ENCODE measurements at regions not wholly inside any gene's neighbourhood (a gene's known extent, or its start where the extent isn't known, plus 50 kb on each side); places are given as distances from the start of the nearest gene placed in this dataset.

DNA sequence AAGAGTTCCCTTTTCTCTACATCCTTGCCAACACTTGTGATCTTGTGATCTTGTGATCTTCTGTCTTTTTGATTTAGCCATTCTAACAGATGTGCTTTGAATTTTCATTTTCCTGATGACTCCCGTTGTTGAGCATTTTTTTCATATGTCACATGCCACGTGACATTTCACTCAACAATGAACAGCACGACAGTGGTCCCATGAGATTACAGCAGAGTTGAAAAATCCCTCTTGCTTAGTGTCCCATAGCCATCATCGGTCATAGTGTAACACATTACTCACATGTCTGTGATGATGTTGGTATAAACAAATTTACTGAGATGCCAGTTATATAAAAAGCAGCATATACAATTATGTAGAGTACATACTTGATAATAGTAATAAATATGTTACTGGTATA lies 256.1 kb upstream of the OBI1 start:
- POLR2A ChIA-PET = no interaction called here
- intact Hi-C loops (cut with micrococcal nuclease; ENCODE audit: unreplicated experiment) = no loop called here
- H3K79me2 ChIP-seq (ENCODE audit: insufficient read depth, low read depth, low read length) = no peaks in the 10 kb centered on the region

DNA sequence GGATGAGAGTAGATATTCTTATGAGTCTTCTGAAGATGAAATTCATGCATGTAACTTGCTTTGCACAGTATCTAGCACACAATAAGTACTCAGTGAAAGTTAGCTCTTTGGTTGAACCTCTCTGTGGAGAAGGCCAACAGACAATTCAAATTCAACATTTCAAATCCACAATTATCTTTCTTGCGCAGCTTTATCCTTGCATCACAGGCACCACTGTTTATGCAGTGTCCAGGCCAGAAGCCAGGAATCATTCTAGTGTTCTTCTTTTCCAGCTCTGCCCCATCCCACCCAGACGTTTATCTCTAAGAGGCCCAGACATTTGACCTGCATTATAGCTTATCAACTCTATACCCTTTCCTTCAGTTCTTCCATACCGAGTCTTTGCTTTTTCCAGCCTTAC lies 254.7 kb upstream of the OBI1 start:
- intact Hi-C loops (cut with micrococcal nuclease; ENCODE audit: unreplicated experiment) = no loop called here
- Histone ChIP-seq H3K4me2 (ENCODE audit: low read length) (no peak overlapping the region), H3K79me2 (ENCODE audit: insufficient read depth, low read depth, low read length) (no peaks in the 10 kb centered on the region), H3K27ac (ENCODE audit: low read depth, low read length, poor library complexity, severe bottlenecking) (no peak overlapping the region), H3K36me3 (ENCODE audit: insufficient read depth, low read length) (no peaks in the 10 kb centered on the region), H3K4me1 (ENCODE audit: insufficient read depth, low read length, poor library complexity, severe bottlenecking) (no peaks in the 10 kb centered on the region), H3K9me2 (ENCODE audit: insufficient read depth, low read length) (no peaks in the 10 kb centered on the region), H3K9me3 (ENCODE audit: low read length) (no peaks in the 10 kb centered on the region), H3K4me3 (ENCODE audit: low read depth, low read length, poor library complexity, severe bottlenecking) (no peak overlapping the region), H2AFZ (ENCODE audit: low read length) (no peak overlapping the region), H4K20me1 (ENCODE audit: insufficient read depth, low read length) (no peaks in the 10 kb centered on the region)
- DNase-seq (ENCODE audit: low spot score) = no peak
- CTCF ChIA-PET (ENCODE audit: unreplicated experiment) = no interaction called here
- POLR2A ChIA-PET = no interaction called here
- TF ChIP-seq EZH2phosphoT487 (IDR thresholded peaks at IDR 0.05; ENCODE audit: borderline replicate concordance, low read depth, low read length) (no peak), CTCF (conservative IDR thresholded peaks at IDR 0.05; ENCODE audit: low read length) (no peak)
- no TSS peak for BruUV-seq (replicated peaks)

More for the DNA sequence above, 256.1 kb upstream of the OBI1 start:
- Histone ChIP-seq H3K4me1 (ENCODE audit: insufficient read depth, low read length, poor library complexity, severe bottlenecking) (no peaks in the 10 kb centered on the region), H3K9me2 (ENCODE audit: insufficient read depth, low read length) (no peaks in the 10 kb centered on the region), H3K4me2 (ENCODE audit: low read length) (no peak overlapping the region), H3K36me3 (ENCODE audit: insufficient read depth, low read length) (no peaks in the 10 kb centered on the region), H2AFZ (ENCODE audit: low read length) (no peak overlapping the region), H3K27ac (ENCODE audit: low read depth, low read length, poor library complexity, severe bottlenecking) (no peak overlapping the region), H3K4me3 (ENCODE audit: low read depth, low read length, poor library complexity, severe bottlenecking) (no peak overlapping the region), H4K20me1 (ENCODE audit: insufficient read depth, low read length) (no peaks in the 10 kb centered on the region), H3K9me3 (ENCODE audit: low read length) (no peaks in the 10 kb centered on the region)
- BruUV-seq (replicated peaks) = no TSS peak
- CTCF ChIA-PET (ENCODE audit: unreplicated experiment) = no interaction called here
- DNase-seq (ENCODE audit: low spot score) = no peak
- TF ChIP-seq CTCF (conservative IDR thresholded peaks at IDR 0.05; ENCODE audit: low read length) (no peak), EZH2phosphoT487 (IDR thresholded peaks at IDR 0.05; ENCODE audit: borderline replicate concordance, low read depth, low read length) (no peak)

DNA sequence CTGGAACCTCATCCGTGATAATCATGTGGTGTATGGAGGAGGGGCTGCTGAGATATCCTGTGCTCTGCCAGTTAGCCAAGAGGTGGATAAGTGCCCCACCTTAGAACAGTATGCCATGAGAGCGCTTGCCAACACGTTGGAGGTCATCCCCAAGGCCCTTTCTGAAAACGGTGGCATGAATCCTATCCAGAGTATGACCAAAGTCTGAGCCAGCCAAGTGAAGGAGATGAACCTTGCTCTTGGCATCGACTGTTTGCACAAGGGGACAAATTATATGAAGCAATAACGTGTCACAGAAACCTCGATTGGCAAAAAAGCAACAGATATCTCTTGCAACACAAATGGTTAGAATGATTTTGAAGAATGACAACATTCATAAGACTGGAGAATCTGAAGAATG lies 251.2 kb upstream of the OBI1 start:
- no peaks in the 10 kb centered on the region for H3K4me1 ChIP-seq (ENCODE audit: insufficient read depth, low read length, poor library complexity, severe bottlenecking)
- H3K9me3 ChIP-seq (ENCODE audit: low read length) = no peaks in the 10 kb centered on the region
- no peaks in the 10 kb centered on the region for H3K9me2 ChIP-seq (ENCODE audit: insufficient read depth, low read length)
- H2AFZ ChIP-seq (ENCODE audit: low read length) = no peak overlapping the region
- no peaks in the 10 kb centered on the region for H3K79me2 ChIP-seq (ENCODE audit: insufficient read depth, low read depth, low read length)
- intact Hi-C loops (cut with micrococcal nuclease; ENCODE audit: unreplicated experiment) = no loop called here
- DNase-seq (ENCODE audit: low spot score) = no peak
- no peaks in the 10 kb centered on the region for H3K36me3 ChIP-seq (ENCODE audit: insufficient read depth, low read length)
- no peak overlapping the region for H3K27ac ChIP-seq (ENCODE audit: low read depth, low read length, poor library complexity, severe bottlenecking)
- ChIA-PET POLR2A (no interaction called here), CTCF (ENCODE audit: unreplicated experiment) (no interaction called here)
- TF ChIP-seq CTCF (conservative IDR thresholded peaks at IDR 0.05; ENCODE audit: low read length) (no peak), EZH2phosphoT487 (IDR thresholded peaks at IDR 0.05; ENCODE audit: borderline replicate concordance, low read depth, low read length) (no peak)
- no peak overlapping the region for H3K4me3 ChIP-seq (ENCODE audit: low read depth, low read length, poor library complexity, severe bottlenecking)
- H4K20me1 ChIP-seq (ENCODE audit: insufficient read depth, low read length) = no peaks in the 10 kb centered on the region
- no TSS peak for BruUV-seq (replicated peaks)
- H3K4me2 ChIP-seq (ENCODE audit: low read length) = no peak overlapping the region

Measured in OCI-LY7 (cell line).